A549 (cell line): ENCODE measurements at regions not wholly inside any gene's neighbourhood (a gene's known extent, or its start where the extent isn't known, plus 50 kb on each side); places are given as distances from the start of the nearest gene placed in this dataset.

Experiments
- ATAC-seq, 2 experiments: fragments of 200-7000 bp in 1 of 2; fragments of >200 bp in 1 of 2; cut with Nextera tagmentation in 1 of 2; cut with Tn5 transposase in 1 of 2; 3 replicates each; pipeline versions ENCODE4 v1.8.0 to v1.9.1; 2018 to 2020; ENCODE audit warnings: mild to moderate bottlenecking in 1 of 2, moderate library complexity in 1 of 2
- CTCF ChIA-PET: fragments of 300-600 bp; sonication (Branson Sonifier 250); formaldehyde crosslinking; extraction: SDS; loops from one replicate; lab custom pipeline; 2021; ENCODE audit warnings: antibody characterized with exemption, inconsistent platforms; lab: Yijun Ruan, JAX
- POLR2A ChIA-PET: fragments of 350-600 bp; formaldehyde crosslinking; extraction: SDS; loops from one replicate; lab custom pipeline; 2021; ENCODE audit warnings: antibody characterized with exemption, inconsistent platforms; lab: Yijun Ruan, JAX
- DNase-seq, 2 experiments: peaks; one replicate each; pipeline versions ENCODE4 v3.0.0 to v3.0.0-alpha.2; 2011 to 2016; ENCODE audit warnings: low read depth in 1 of 2, low spot score in 1 of 2
- FAIRE-seq: peaks from 2 replicates; lab custom pipeline; 2011; peaks lifted over from hg19 to GRCh38; lab: Jason Lieb, UNC
- H3K27ac ChIP-seq, 2 experiments: fragments of >200 bp; sonication (Bioruptor Twin); formaldehyde crosslinking; 3 replicates each; pipeline ENCODE4 v1.5.1; 2016 to 2017
- H3K4me1 ChIP-seq: fragments of >200 bp; sonication (Bioruptor Twin); formaldehyde crosslinking; 3 replicates; pipeline ENCODE4 v1.6.1; 2016
- H3K4me2 ChIP-seq: fragments of >200 bp; sonication (Bioruptor Twin); formaldehyde crosslinking; 3 replicates; pipeline ENCODE4 v1.6.1; 2016
- H3K4me3 ChIP-seq: fragments of >200 bp; sonication (Bioruptor Twin); formaldehyde crosslinking; 3 replicates; pipeline ENCODE4 v1.5.1; 2016
- H3K9me3 ChIP-seq: fragments of >200 bp; sonication (Bioruptor Twin); formaldehyde crosslinking; 3 replicates; pipeline ENCODE4 v1.6.1; 2016
- BHLHE40 ChIP-seq: IDR thresholded peaks from 2 replicates; pipeline ENCODE4 v1.6.1; 2012; ENCODE audit warnings: low read depth, low read length, inconsistent platforms
- CEBPB ChIP-seq, 2 experiments: fragments of >200 bp in 1 of 2; sonication (Bioruptor Twin) in 1 of 2; formaldehyde crosslinking in 1 of 2; IDR thresholded peaks; 2 replicates each; pipeline ENCODE4 v1.6.1; 2012 to 2016
- EHMT2 ChIP-seq: fragments of 200-600 bp; sonication (generic); IDR thresholded peaks from 2 replicates; pipeline ENCODE4 v1.6.1; 2016; ENCODE audit warnings: antibody characterized with exemption, low read depth, mild to moderate bottlenecking, moderate library complexity
- EP300 ChIP-seq, 2 experiments: fragments of >200 bp; sonication (Bioruptor Twin); formaldehyde crosslinking; IDR thresholded peaks; 2 replicates in 1 of 2; 3 replicates in 1 of 2; pipeline ENCODE4 v1.6.1; 2016 to 2017
- ESRRA ChIP-seq: fragments of 150-350 bp; IDR thresholded peaks from 2 replicates; pipeline ENCODE4 v1.6.1; 2014; ENCODE audit warnings: mild to moderate bottlenecking, low read length, borderline replicate concordance
- FOSB ChIP-seq: fragments of 250-450 bp; sonication (Bioruptor Pico); IDR thresholded peaks from 2 replicates; pipeline ENCODE4 v1.5.0; 2020; ENCODE audit warnings: mild to moderate bottlenecking, moderate library complexity
- FOSL2 ChIP-seq, 2 experiments: fragments of 450-650 bp in 1 of 2; fragments of >200 bp in 1 of 2; sonication (Bioruptor Twin) in 1 of 2; formaldehyde crosslinking; IDR thresholded peaks; 2 replicates each; pipeline versions ENCODE4 v1.5.0 to v1.6.1; 2016 to 2020; ENCODE audit warnings: mild to moderate bottlenecking in 1 of 2, moderate library complexity in 1 of 2
- HDAC2 ChIP-seq: fragments of 200-600 bp; sonication (generic); IDR thresholded peaks from 2 replicates; pipeline ENCODE4 v1.6.1; 2016
- HOXA7 ChIP-seq: fragments of 250-450 bp; sonication (Bioruptor Pico); IDR thresholded peaks from 2 replicates; pipeline ENCODE4 v1.5.0; 2020; ENCODE audit warnings: mild to moderate bottlenecking, moderate library complexity
- HOXB13 ChIP-seq: fragments of 250-450 bp; sonication (Bioruptor Pico); IDR thresholded peaks from 2 replicates; pipeline ENCODE4 v1.5.0; 2020; ENCODE audit warnings: low read depth, mild to moderate bottlenecking, moderate library complexity
- HOXB5 ChIP-seq: fragments of 250-450 bp; sonication (Bioruptor Pico); IDR thresholded peaks from 2 replicates; pipeline ENCODE4 v1.5.0; 2020; ENCODE audit warnings: mild to moderate bottlenecking, moderate library complexity
- JUNB ChIP-seq: fragments of >200 bp; sonication (Bioruptor Twin); formaldehyde crosslinking; IDR thresholded peaks from 2 replicates; pipeline ENCODE4 v1.6.1; 2016
- KDM1A ChIP-seq: fragments of 200-600 bp; sonication (generic); IDR thresholded peaks from 2 replicates; pipeline ENCODE4 v1.6.1; 2016; ENCODE audit warnings: low read depth, mild to moderate bottlenecking
- MYC ChIP-seq: IDR thresholded peaks from 2 replicates; pipeline ENCODE4 v1.6.1; 2012; ENCODE audit warnings: mild to moderate bottlenecking, inconsistent platforms, low read length, improper control_type of control experiment, borderline replicate concordance
- NFE2L2 ChIP-seq: fragments of 150-350 bp; conservative IDR thresholded peaks from 2 replicates; pipeline ENCODE4 v1.6.1; 2014; ENCODE audit warnings: low read length
- NPAS2 ChIP-seq: fragments of 250-450 bp; sonication (Bioruptor Pico); IDR thresholded peaks from 2 replicates; pipeline ENCODE4 v1.8.0; 2022; ENCODE audit warnings: mild to moderate bottlenecking, moderate library complexity, borderline replicate concordance
- NR3C1 ChIP-seq: fragments of >200 bp; sonication (Bioruptor Twin); formaldehyde crosslinking; IDR thresholded peaks from 3 replicates; pipeline ENCODE4 v1.6.1; 2017
- RAD21 ChIP-seq, 2 experiments: fragments of >200 bp in 1 of 2; sonication (Bioruptor Twin) in 1 of 2; formaldehyde crosslinking in 1 of 2; IDR thresholded peaks in 1 of 2; conservative IDR thresholded peaks in 1 of 2; 2 replicates in 1 of 2; 3 replicates in 1 of 2; pipeline ENCODE4 v1.6.1; 2012 to 2018; ENCODE audit warnings: inconsistent platforms in 1 of 2
- RARB ChIP-seq: fragments of 250-450 bp; sonication (Bioruptor Pico); IDR thresholded peaks from 2 replicates; pipeline ENCODE4 v1.8.0; 2021; ENCODE audit warnings: mild to moderate bottlenecking, moderate library complexity
- RCOR1 ChIP-seq: fragments of 150-350 bp; IDR thresholded peaks from 2 replicates; pipeline ENCODE4 v1.6.1; 2014; ENCODE audit warnings: antibody characterized with exemption, low read length, low read depth
- RFX5 ChIP-seq: fragments of 450-650 bp; IDR thresholded peaks from 2 replicates; pipeline ENCODE4 v1.7.1; 2014; ENCODE audit warnings: antibody characterized with exemption, mild to moderate bottlenecking, moderate library complexity
- SREBF2 ChIP-seq: fragments of 450-650 bp; IDR thresholded peaks from 2 replicates; pipeline ENCODE4 v1.6.1; 2014; ENCODE audit warnings: mild to moderate bottlenecking, moderate library complexity
- TP53 ChIP-seq: fragments of 250-450 bp; sonication (Bioruptor Pico); IDR thresholded peaks from 2 replicates; pipeline ENCODE4 v1.5.0; 2021; ENCODE audit warnings: mild to moderate bottlenecking, moderate library complexity
- ZC3H11A ChIP-seq: fragments of 450-650 bp; IDR thresholded peaks from 2 replicates; pipeline ENCODE4 v1.6.1; 2014; ENCODE audit warnings: antibody characterized with exemption, mild to moderate bottlenecking
- ZFP36 ChIP-seq: fragments of 450-650 bp; IDR thresholded peaks from 2 replicates; pipeline ENCODE4 v1.6.1; 2014; ENCODE audit warnings: borderline replicate concordance; ENCODE audit not compliant: partially characterized antibody
- ZNF302 ChIP-seq: fragments of 250-450 bp; sonication (Bioruptor Pico); IDR thresholded peaks from 2 replicates; pipeline ENCODE4 v1.9.0; 2021; ENCODE audit warnings: inconsistent platforms, mild to moderate bottlenecking, moderate library complexity
- ZSCAN20 ChIP-seq: fragments of 250-450 bp; sonication (Bioruptor Pico); IDR thresholded peaks from 2 replicates; pipeline ENCODE4 v1.8.0; 2022; ENCODE audit warnings: mild to moderate bottlenecking, moderate library complexity
- WGBS: methylation state at CpG from one replicate; pipeline ENCODE4 v1.1.6; 2017; ENCODE audit errors: missing lambda C conversion rate; 5-methylcytosine and 5-hydroxymethylcytosine counted together
- TF ChIP-seq, protein P1 (sequence below): fragments of >200 bp; sonication (Bioruptor Twin); formaldehyde crosslinking; IDR thresholded peaks from 3 replicates; pipeline ENCODE4 v1.6.1; 2016
- TF ChIP-seq, protein P2 (sequence below): fragments of 450-650 bp; IDR thresholded peaks from 2 replicates; pipeline ENCODE4 v1.6.1; 2014; ENCODE audit warnings: antibody characterized with exemption
- TF ChIP-seq, protein P3 (sequence below): fragments of 250-450 bp; sonication (Bioruptor Pico); IDR thresholded peaks from 2 replicates; pipeline ENCODE4 v1.5.0; 2020; ENCODE audit warnings: low read depth, mild to moderate bottlenecking, moderate library complexity
- TF ChIP-seq, protein P4 (sequence below): fragments of >200 bp; sonication (Bioruptor Twin); formaldehyde crosslinking; IDR thresholded peaks from 3 replicates; pipeline ENCODE4 v1.5.1; 2016

DNA sequence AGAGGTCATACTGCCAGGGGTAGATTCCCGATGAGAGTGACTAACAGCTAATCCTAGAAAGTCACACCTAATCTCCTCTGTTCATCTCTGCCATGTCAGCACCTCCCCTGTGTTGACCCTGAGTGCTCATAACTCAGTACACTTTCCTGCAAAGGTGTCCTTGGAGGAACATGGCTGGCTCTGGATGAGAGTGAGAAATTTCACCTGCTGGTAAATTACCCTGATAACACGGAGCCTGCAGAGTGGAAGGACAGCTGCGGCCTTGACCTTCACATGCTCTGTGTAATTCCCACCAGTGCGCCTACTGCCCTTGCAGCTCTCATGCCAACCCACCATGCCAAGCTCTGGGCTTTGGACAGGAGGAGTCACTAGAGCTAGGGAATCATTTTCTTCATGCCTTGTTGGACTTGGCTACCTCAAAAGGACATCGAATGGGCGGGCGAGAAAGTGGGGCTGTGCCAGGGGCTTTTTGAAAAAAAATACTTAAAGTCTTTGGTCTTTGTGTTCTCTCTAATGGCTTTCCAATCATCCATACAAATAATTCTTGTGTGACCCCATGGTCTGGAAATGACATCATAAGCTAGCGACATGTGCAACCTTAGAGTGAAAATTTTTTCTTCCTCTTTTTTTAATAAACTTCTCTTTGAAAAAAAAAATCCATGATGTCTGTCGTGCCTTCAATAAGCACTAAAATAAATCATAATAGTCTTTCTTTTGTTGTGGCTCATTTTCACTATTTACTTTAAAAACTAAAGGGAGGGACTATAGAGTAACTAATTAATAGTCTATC, 319.9 kb downstream of the MYCN start:
- no peak for TF ChIP-seq ZFP36
- no peak for TF ChIP-seq RFX5
- TF ChIP-seq HOXB5: no peak
- TF ChIP-seq RCOR1: no peak
- TF ChIP-seq, protein P1, sequence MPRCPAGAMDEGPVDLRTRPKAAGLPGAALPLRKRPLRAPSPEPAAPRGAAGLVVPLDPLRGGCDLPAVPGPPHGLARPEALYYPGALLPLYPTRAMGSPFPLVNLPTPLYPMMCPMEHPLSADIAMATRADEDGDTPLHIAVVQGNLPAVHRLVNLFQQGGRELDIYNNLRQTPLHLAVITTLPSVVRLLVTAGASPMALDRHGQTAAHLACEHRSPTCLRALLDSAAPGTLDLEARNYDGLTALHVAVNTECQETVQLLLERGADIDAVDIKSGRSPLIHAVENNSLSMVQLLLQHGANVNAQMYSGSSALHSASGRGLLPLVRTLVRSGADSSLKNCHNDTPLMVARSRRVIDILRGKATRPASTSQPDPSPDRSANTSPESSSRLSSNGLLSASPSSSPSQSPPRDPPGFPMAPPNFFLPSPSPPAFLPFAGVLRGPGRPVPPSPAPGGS: no peak
- no peak for TF ChIP-seq HOXB13 (CRISPR knock-in tag)
- TF ChIP-seq KDM1A: no peak
- TF ChIP-seq, protein P2, sequence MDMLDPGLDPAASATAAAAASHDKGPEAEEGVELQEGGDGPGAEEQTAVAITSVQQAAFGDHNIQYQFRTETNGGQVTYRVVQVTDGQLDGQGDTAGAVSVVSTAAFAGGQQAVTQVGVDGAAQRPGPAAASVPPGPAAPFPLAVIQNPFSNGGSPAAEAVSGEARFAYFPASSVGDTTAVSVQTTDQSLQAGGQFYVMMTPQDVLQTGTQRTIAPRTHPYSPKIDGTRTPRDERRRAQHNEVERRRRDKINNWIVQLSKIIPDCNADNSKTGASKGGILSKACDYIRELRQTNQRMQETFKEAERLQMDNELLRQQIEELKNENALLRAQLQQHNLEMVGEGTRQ: no peak
- TF ChIP-seq JUNB: no peak
- no peak for TF ChIP-seq CEBPB (IDR thresholded peaks at IDR 0.05)
- no peak for TF ChIP-seq MYC
- TF ChIP-seq, protein P3, sequence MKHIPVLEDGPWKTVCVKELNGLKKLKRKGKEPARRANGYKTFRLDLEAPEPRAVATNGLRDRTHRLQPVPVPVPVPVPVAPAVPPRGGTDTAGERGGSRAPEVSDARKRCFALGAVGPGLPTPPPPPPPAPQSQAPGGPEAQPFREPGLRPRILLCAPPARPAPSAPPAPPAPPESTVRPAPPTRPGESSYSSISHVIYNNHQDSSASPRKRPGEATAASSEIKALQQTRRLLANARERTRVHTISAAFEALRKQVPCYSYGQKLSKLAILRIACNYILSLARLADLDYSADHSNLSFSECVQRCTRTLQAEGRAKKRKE: no peak
- TF ChIP-seq ESRRA: no peak
- TF ChIP-seq RARB (CRISPR knock-in tag): no peak
- TF ChIP-seq, protein P4, sequence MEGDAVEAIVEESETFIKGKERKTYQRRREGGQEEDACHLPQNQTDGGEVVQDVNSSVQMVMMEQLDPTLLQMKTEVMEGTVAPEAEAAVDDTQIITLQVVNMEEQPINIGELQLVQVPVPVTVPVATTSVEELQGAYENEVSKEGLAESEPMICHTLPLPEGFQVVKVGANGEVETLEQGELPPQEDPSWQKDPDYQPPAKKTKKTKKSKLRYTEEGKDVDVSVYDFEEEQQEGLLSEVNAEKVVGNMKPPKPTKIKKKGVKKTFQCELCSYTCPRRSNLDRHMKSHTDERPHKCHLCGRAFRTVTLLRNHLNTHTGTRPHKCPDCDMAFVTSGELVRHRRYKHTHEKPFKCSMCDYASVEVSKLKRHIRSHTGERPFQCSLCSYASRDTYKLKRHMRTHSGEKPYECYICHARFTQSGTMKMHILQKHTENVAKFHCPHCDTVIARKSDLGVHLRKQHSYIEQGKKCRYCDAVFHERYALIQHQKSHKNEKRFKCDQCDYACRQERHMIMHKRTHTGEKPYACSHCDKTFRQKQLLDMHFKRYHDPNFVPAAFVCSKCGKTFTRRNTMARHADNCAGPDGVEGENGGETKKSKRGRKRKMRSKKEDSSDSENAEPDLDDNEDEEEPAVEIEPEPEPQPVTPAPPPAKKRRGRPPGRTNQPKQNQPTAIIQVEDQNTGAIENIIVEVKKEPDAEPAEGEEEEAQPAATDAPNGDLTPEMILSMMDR: no peak
- TF ChIP-seq EP300 (IDR thresholded peaks at IDR 0.05): no peak
- TF ChIP-seq HOXA7: no peak
- DNase-seq: no peak
- H3K4me1 ChIP-seq: no peaks in the 10 kb centered on the region
- no peak for FAIRE-seq
- H3K4me3 ChIP-seq: no peak overlapping the region
- ChIA-PET POLR2A (no interaction called here), CTCF (no interaction called here)
- H3K9me3 ChIP-seq: no peaks in the 10 kb centered on the region
- H3K27ac ChIP-seq: no peak overlapping the region
- 36% methylated on average over 9 of the region's 9 CpGs for WGBS
- H3K4me2 ChIP-seq: no peak overlapping the region
- ATAC-seq: no peak

DNA sequence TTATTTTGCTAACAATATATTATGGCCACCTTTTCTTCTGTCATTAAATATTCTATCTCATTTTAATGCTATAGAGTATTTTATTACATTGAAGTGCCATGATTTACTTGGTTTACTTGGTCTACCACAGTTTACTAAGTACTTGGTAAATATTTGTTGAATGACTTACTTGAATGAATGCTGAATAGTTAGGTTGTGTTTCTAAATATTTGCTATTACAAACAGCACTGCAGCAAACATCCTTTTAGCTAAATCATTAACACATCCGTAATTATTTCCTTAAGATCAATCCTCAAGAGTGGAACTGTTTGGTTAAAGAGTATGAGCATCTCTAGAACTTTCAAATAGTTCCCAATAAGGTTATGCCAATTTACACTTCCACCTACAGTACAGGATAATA, 318.7 kb downstream of the MYCN start:
- WGBS: 4% methylated on average over 1 of the region's 1 CpG
- Histone ChIP-seq H3K9me3 (no peaks in the 10 kb centered on the region), H3K4me2 (no peak overlapping the region), H3K4me3 (no peak overlapping the region), H3K4me1 (no peaks in the 10 kb centered on the region), H3K27ac (no peak overlapping the region)
- ATAC-seq (no peak), FAIRE-seq (no peak)
- POLR2A ChIA-PET: no interaction called here
- no peak for TF ChIP-seq FOSL2 (IDR thresholded peaks at IDR 0.05)
- no peak for TF ChIP-seq FOSL2 (CRISPR knock-in tag; IDR thresholded peaks at IDR 0.05)
- TF ChIP-seq, all 56 proteins: peak for 0
- DNase-seq: no peak
- CTCF ChIA-PET: no interaction called here

DNA sequence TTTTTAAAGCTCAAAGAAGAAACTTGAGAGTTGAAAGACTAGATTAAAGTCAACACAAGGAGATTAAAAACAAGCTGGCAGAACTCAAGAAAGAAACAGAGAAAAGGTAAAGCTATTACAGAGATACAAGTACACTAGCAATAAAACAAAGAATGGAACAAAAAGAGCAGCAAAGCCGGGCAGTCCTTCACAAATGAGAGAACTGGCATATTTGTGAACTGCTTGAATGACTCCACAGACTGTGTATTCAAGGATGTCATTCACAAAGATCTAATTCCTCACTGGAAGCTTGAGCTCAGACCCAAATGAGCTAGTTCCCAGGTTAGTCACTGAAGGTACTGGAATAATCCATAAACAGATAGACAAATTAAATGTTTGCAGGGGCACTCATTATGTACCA, 318.0 kb downstream of the MYCN start:
- ATAC-seq (no peak), FAIRE-seq (no peak), DNase-seq (no peak)
- Histone ChIP-seq H3K4me2 (no peak overlapping the region), H3K27ac (no peak overlapping the region), H3K4me1 (no peaks in the 10 kb centered on the region), H3K9me3 (no peaks in the 10 kb centered on the region), H3K4me3 (no peak overlapping the region)
- POLR2A ChIA-PET: no interaction called here
- 0% methylated on average over 1 of the region's 1 CpG for WGBS
- CTCF ChIA-PET: no interaction called here
- TF ChIP-seq HOXB13 (CRISPR knock-in tag): no peak
- no peak for TF ChIP-seq FOSB (CRISPR knock-in tag)
- TF ChIP-seq NFE2L2: no peak
- no peak for TF ChIP-seq ZNF302
- no peak for TF ChIP-seq HDAC2
- no peak for TF ChIP-seq RCOR1
- no peak for TF ChIP-seq TP53 (CRISPR knock-in tag)
- no peak for TF ChIP-seq NR3C1
- TF ChIP-seq NPAS2 (CRISPR knock-in tag): no peak
- TF ChIP-seq SREBF2: no peak
- TF ChIP-seq RFX5: no peak
- no peak for TF ChIP-seq BHLHE40
- no peak for TF ChIP-seq EHMT2
- TF ChIP-seq RAD21 (conservative IDR thresholded peaks at IDR 0.05 in 1 of 2, IDR thresholded peaks at IDR 0.05 in 1 of 2): no peak
- no peak for TF ChIP-seq HOXB5
- TF ChIP-seq ZC3H11A: no peak
- no peak for TF ChIP-seq JUNB
- no peak for TF ChIP-seq ZSCAN20 (CRISPR knock-in tag)
